ENCODE measurements at regions not wholly inside any gene's neighbourhood (a gene's known extent, or its start where the extent isn't known, plus 50 kb on each side); places are given as distances from the start of the nearest gene placed in this dataset.

GRCh38 chr7:156236181-156236889 lies 404.2 kb upstream of the RNF32 start:
- H3K9me3 ChIP-seq (ENCODE audit: control insufficient read depth, low read length, poor library complexity, severe bottlenecking), result no peaks in the 10 kb centered on the region
- no peak overlapping the region for H3K27ac Mint-ChIP-seq
- ATAC-seq (no peak), DNase-seq (no peak)
- H3K36me3 Mint-ChIP-seq (ENCODE audit: low read depth), result no peaks in the 10 kb centered on the region
- no peak overlapping the region for H3K4me3 Mint-ChIP-seq
- H3K4me1 Mint-ChIP-seq, result no peaks in the 10 kb centered on the region
- peaks cover 6% of the 10 kb centered on the region for H3K27me3 Mint-ChIP-seq

GRCh38 chr7:156234666-156235494 lies 405.7 kb upstream of the RNF32 start:
- no peak overlapping the region for H3K4me3 Mint-ChIP-seq
- ATAC-seq, result no peak
- DNase-seq, result no peak
- no peaks in the 10 kb centered on the region for H3K4me1 Mint-ChIP-seq
- H3K27ac Mint-ChIP-seq, result no peak overlapping the region
- H3K36me3 Mint-ChIP-seq (ENCODE audit: low read depth), result no peaks in the 10 kb centered on the region
- peaks cover 6% of the 10 kb centered on the region for H3K27me3 Mint-ChIP-seq
- H3K9me3 ChIP-seq (ENCODE audit: control insufficient read depth, low read length, poor library complexity, severe bottlenecking), result no peaks in the 10 kb centered on the region

GRCh38 chr7:156234192-156234591 lies 406.4 kb upstream of the RNF32 start:
- H3K4me3 Mint-ChIP-seq, result no peak overlapping the region
- no peak overlapping the region for H3K27ac Mint-ChIP-seq
- H3K9me3 ChIP-seq (ENCODE audit: control insufficient read depth, low read length, poor library complexity, severe bottlenecking), result no peaks in the 10 kb centered on the region
- peaks cover 6% of the 10 kb centered on the region for H3K27me3 Mint-ChIP-seq
- no peak for DNase-seq
- no peak for ATAC-seq
- no peaks in the 10 kb centered on the region for H3K4me1 Mint-ChIP-seq
- no peaks in the 10 kb centered on the region for H3K36me3 Mint-ChIP-seq (ENCODE audit: low read depth)

- H3K4me1 Mint-ChIP-seq, result no peaks in the 10 kb centered on the region
- H3K36me3 Mint-ChIP-seq (ENCODE audit: low read depth), result no peaks in the 10 kb centered on the region
- no peak for ATAC-seq
- no peak for DNase-seq
- H3K27ac Mint-ChIP-seq, result no peak overlapping the region
- H3K27me3 Mint-ChIP-seq, result peaks cover 6% of the 10 kb centered on the region
- H3K4me3 Mint-ChIP-seq, result no peak overlapping the region
- H3K9me3 ChIP-seq (ENCODE audit: control insufficient read depth, low read length, poor library complexity, severe bottlenecking), result no peaks in the 10 kb centered on the region
Measured at GRCh38 chr7:156232931-156233705, 407.5 kb upstream of the RNF32 start.

GRCh38 chr7:156230576-156230975 lies 410.0 kb upstream of the RNF32 start:
- peaks cover 2% of the 10 kb centered on the region for H3K27me3 Mint-ChIP-seq
- DNase-seq (no peak), ATAC-seq (no peak)
- H3K4me3 Mint-ChIP-seq, result no peak overlapping the region
- H3K4me1 Mint-ChIP-seq, result no peaks in the 10 kb centered on the region
- no peak overlapping the region for H3K27ac Mint-ChIP-seq
- no peaks in the 10 kb centered on the region for H3K36me3 Mint-ChIP-seq (ENCODE audit: low read depth)
- no peaks in the 10 kb centered on the region for H3K9me3 ChIP-seq (ENCODE audit: control insufficient read depth, low read length, poor library complexity, severe bottlenecking)

GRCh38 chr7:156224833-156225225 lies 412.6 kb upstream of the SHH start:
- H3K4me1 Mint-ChIP-seq, result no peaks in the 10 kb centered on the region
- DNase-seq, result no peak
- no peak overlapping the region for H3K4me3 Mint-ChIP-seq
- no peaks in the 10 kb centered on the region for H3K9me3 ChIP-seq (ENCODE audit: control insufficient read depth, low read length, poor library complexity, severe bottlenecking)
- ATAC-seq, result no peak
- H3K27me3 Mint-ChIP-seq, result peaks cover 15% of the 10 kb centered on the region
- H3K27ac Mint-ChIP-seq, result no peak overlapping the region
- H3K36me3 Mint-ChIP-seq (ENCODE audit: low read depth), result no peaks in the 10 kb centered on the region

- H3K9me3 ChIP-seq (ENCODE audit: control insufficient read depth, low read length, poor library complexity, severe bottlenecking), result no peaks in the 10 kb centered on the region
- DNase-seq (no peak), ATAC-seq (no peak)
- H3K27me3 Mint-ChIP-seq, result peaks cover 17% of the 10 kb centered on the region
- H3K36me3 Mint-ChIP-seq (ENCODE audit: low read depth), result no peaks in the 10 kb centered on the region
- H3K4me1 Mint-ChIP-seq, result no peaks in the 10 kb centered on the region
- no peak overlapping the region for H3K4me3 Mint-ChIP-seq
- H3K27ac Mint-ChIP-seq, result no peak overlapping the region
Measured at GRCh38 chr7:156223935-156224832, 411.9 kb upstream of the SHH start.

GRCh38 chr7:156222611-156223010 lies 410.3 kb upstream of the SHH start:
- Mint-ChIP-seq H3K4me3 (no peak overlapping the region), H3K36me3 (ENCODE audit: low read depth) (no peaks in the 10 kb centered on the region), H3K27ac (no peak overlapping the region), H3K27me3 (peaks cover 26% of the 10 kb centered on the region), H3K4me1 (no peaks in the 10 kb centered on the region)
- ATAC-seq, result no peak
- DNase-seq, result no peak
- no peaks in the 10 kb centered on the region for H3K9me3 ChIP-seq (ENCODE audit: control insufficient read depth, low read length, poor library complexity, severe bottlenecking)

- peaks cover 26% of the 10 kb centered on the region for H3K27me3 Mint-ChIP-seq
- no peaks in the 10 kb centered on the region for H3K36me3 Mint-ChIP-seq (ENCODE audit: low read depth)
- H3K4me1 Mint-ChIP-seq, result no peaks in the 10 kb centered on the region
- no peaks in the 10 kb centered on the region for H3K9me3 ChIP-seq (ENCODE audit: control insufficient read depth, low read length, poor library complexity, severe bottlenecking)
- H3K27ac Mint-ChIP-seq, result no peak overlapping the region
- H3K4me3 Mint-ChIP-seq, result no peak overlapping the region
- no peak for ATAC-seq
- DNase-seq, result no peak
Measured at GRCh38 chr7:156222151-156222550, 409.9 kb upstream of the SHH start.

- H3K36me3 Mint-ChIP-seq (ENCODE audit: low read depth), result no peaks in the 10 kb centered on the region
- H3K9me3 ChIP-seq (ENCODE audit: control insufficient read depth, low read length, poor library complexity, severe bottlenecking), result no peaks in the 10 kb centered on the region
- no peak for ATAC-seq
- H3K4me3 Mint-ChIP-seq, result no peak overlapping the region
- DNase-seq, result no peak
- no peaks in the 10 kb centered on the region for H3K4me1 Mint-ChIP-seq
- peaks cover 26% of the 10 kb centered on the region for H3K27me3 Mint-ChIP-seq
- no peak overlapping the region for H3K27ac Mint-ChIP-seq
Measured at GRCh38 chr7:156220701-156221100, 408.4 kb upstream of the SHH start.

GRCh38 chr7:156220078-156220605 lies 407.9 kb upstream of the SHH start:
- no peak overlapping the region for H3K4me3 Mint-ChIP-seq
- no peak overlapping the region for H3K27ac Mint-ChIP-seq
- H3K36me3 Mint-ChIP-seq (ENCODE audit: low read depth), result no peaks in the 10 kb centered on the region
- DNase-seq (no peak), ATAC-seq (no peak)
- H3K27me3 Mint-ChIP-seq, result peaks cover 26% of the 10 kb centered on the region
- H3K9me3 ChIP-seq (ENCODE audit: control insufficient read depth, low read length, poor library complexity, severe bottlenecking), result no peaks in the 10 kb centered on the region
- H3K4me1 Mint-ChIP-seq, result no peaks in the 10 kb centered on the region

- no peaks in the 10 kb centered on the region for H3K4me1 Mint-ChIP-seq
- H3K27me3 Mint-ChIP-seq, result peaks cover 26% of the 10 kb centered on the region
- no peaks in the 10 kb centered on the region for H3K36me3 Mint-ChIP-seq (ENCODE audit: low read depth)
- no peaks in the 10 kb centered on the region for H3K9me3 ChIP-seq (ENCODE audit: control insufficient read depth, low read length, poor library complexity, severe bottlenecking)
- DNase-seq (no peak), ATAC-seq (no peak)
- H3K27ac Mint-ChIP-seq, result no peak overlapping the region
- no peak overlapping the region for H3K4me3 Mint-ChIP-seq
Measured at GRCh38 chr7:156219307-156220077, 407.2 kb upstream of the SHH start.
